GM23338 (cell line): ENCODE measurements at regions not wholly inside any gene's neighbourhood (a gene's known extent, or its start where the extent isn't known, plus 50 kb on each side); places are given as distances from the start of the nearest gene placed in this dataset.

Experiments
- ATAC-seq: fragments of 200-7000 bp; cut with Tn5 transposase; 3 replicates; pipeline ENCODE4 v1.9.1; 2020
- DNase-seq: peaks from one replicate; pipeline ENCODE4 v3.0.0-alpha.2; 2015; ENCODE audit warnings: low spot score
- H2AFZ ChIP-seq: fragments of 200-600 bp; sonication (generic); 2 replicates; pipeline ENCODE4 v1.8.0; 2016; ENCODE audit warnings: antibody characterized with exemption, mild to moderate bottlenecking, moderate library complexity
- H3F3A ChIP-seq: fragments of 200-600 bp; sonication (generic); replicated peaks from 2 replicates; pipeline ENCODE4 v1.8.0; 2017; ENCODE audit warnings: antibody characterized with exemption, mixed run types, low read depth
- H3K27ac ChIP-seq: fragments of 200-600 bp; sonication (generic); 2 replicates; pipeline ENCODE4 v1.6.1; 2016; ENCODE audit warnings: low read depth
- H3K27me3 ChIP-seq: fragments of 200-600 bp; sonication (generic); 2 replicates; pipeline ENCODE4 v1.8.0; 2016; ENCODE audit warnings: mild to moderate bottlenecking, mixed run types, moderate library complexity; ENCODE audit not compliant: insufficient read depth
- H3K36me3 ChIP-seq: fragments of 200-600 bp; sonication (generic); 2 replicates; pipeline ENCODE4 v1.8.0; 2016; ENCODE audit warnings: mild to moderate bottlenecking; ENCODE audit not compliant: insufficient read depth
- H3K4me1 ChIP-seq: fragments of 200-600 bp; sonication (generic); 2 replicates; pipeline ENCODE4 v1.8.0; 2016; ENCODE audit warnings: mild to moderate bottlenecking, moderate library complexity; ENCODE audit not compliant: insufficient read depth
- H3K4me2 ChIP-seq: fragments of 200-600 bp; sonication (generic); 2 replicates; pipeline ENCODE4 v1.7.1; 2017; ENCODE audit warnings: mixed run types
- H3K4me3 ChIP-seq: fragments of 200-600 bp; sonication (generic); 2 replicates; pipeline ENCODE4 v1.6.1; 2016; ENCODE audit warnings: mixed run types
- H3K79me2 ChIP-seq: fragments of 200-600 bp; sonication (generic); replicated peaks from 2 replicates; pipeline ENCODE4 v1.8.0; 2017; ENCODE audit warnings: mild to moderate bottlenecking; ENCODE audit not compliant: insufficient read depth
- H3K9me2 ChIP-seq: fragments of 200-600 bp; sonication (generic); 2 replicates; pipeline ENCODE4 v1.8.0; 2017; ENCODE audit not compliant: insufficient read depth
- H4K20me1 ChIP-seq: fragments of 200-600 bp; sonication (generic); replicated peaks from 2 replicates; pipeline ENCODE4 v1.8.0; 2017; ENCODE audit warnings: mild to moderate bottlenecking; ENCODE audit not compliant: insufficient read depth
- H3K27ac Mint-ChIP-seq: 2 replicates; pipeline ENCODE4 v1.8.0; 2020; ENCODE audit warnings: inconsistent platforms, mild to moderate bottlenecking, moderate library complexity, mixed read lengths
- H3K27me3 Mint-ChIP-seq: 3 replicates; pipeline ENCODE4 v1.8.0; 2022; ENCODE audit warnings: low read depth, mild to moderate bottlenecking, moderate library complexity, mixed read lengths, inconsistent platforms; ENCODE audit not compliant: insufficient read depth, poor library complexity
- H3K36me3 Mint-ChIP-seq: 3 replicates; pipeline ENCODE4 v1.8.0; 2021; ENCODE audit warnings: low read depth, mild to moderate bottlenecking, inconsistent platforms, moderate library complexity, mixed read lengths
- H3K4me1 Mint-ChIP-seq: 3 replicates; pipeline ENCODE4 v1.8.0; 2020; ENCODE audit warnings: mild to moderate bottlenecking, inconsistent platforms, mixed read lengths
- H3K4me3 Mint-ChIP-seq: 3 replicates; pipeline ENCODE4 v1.8.0; 2021; ENCODE audit warnings: moderate library complexity, mild to moderate bottlenecking, inconsistent platforms, mixed read lengths
- H3K9me3 Mint-ChIP-seq: 3 replicates; pipeline ENCODE4 v1.8.0; 2020; ENCODE audit warnings: moderate library complexity, mild to moderate bottlenecking, inconsistent platforms, mixed read lengths
- CREB1 ChIP-seq: fragments of 250-450 bp; sonication (Bioruptor Pico); IDR thresholded peaks from 2 replicates; pipeline ENCODE4 v1.5.0; 2020; ENCODE audit warnings: low read depth, mild to moderate bottlenecking, moderate library complexity
- CTCF ChIP-seq, 2 experiments: fragments of 200-600 bp in 1 of 2; sonication (generic) in 1 of 2; conservative IDR thresholded peaks; 2 replicates each; pipeline versions ENCODE4 v1.5.1 to v1.6.1; 2016 to 2017; ENCODE audit warnings: antibody characterized with exemption in 2 of 2, low read depth in 2 of 2, mild to moderate bottlenecking in 2 of 2, moderate library complexity in 1 of 2
- ETS1 ChIP-seq: IDR thresholded peaks from 2 replicates; pipeline ENCODE4 v1.6.1; 2016; ENCODE audit warnings: antibody characterized with exemption
- EZH2 ChIP-seq: fragments of 200-600 bp; sonication (generic); IDR thresholded peaks from one replicate; pipeline ENCODE4 v1.8.0; 2017; ENCODE audit warnings: antibody characterized with exemption, mild to moderate bottlenecking, low read depth; ENCODE audit not compliant: unreplicated experiment
- EZH2phosphoT487 ChIP-seq: fragments of 200-600 bp; sonication (generic); IDR thresholded peaks from one replicate; pipeline ENCODE4 v1.8.1; 2018; ENCODE audit warnings: antibody characterized with exemption; ENCODE audit not compliant: unreplicated experiment
- JUNB ChIP-seq: IDR thresholded peaks from one replicate; pipeline ENCODE4 v1.6.1; 2016; ENCODE audit warnings: antibody characterized with exemption; ENCODE audit not compliant: unreplicated experiment
- NANOG ChIP-seq: IDR thresholded peaks from 2 replicates; pipeline ENCODE4 v1.6.1; 2016; ENCODE audit warnings: antibody characterized with exemption, borderline replicate concordance
- POLR2AphosphoS5 ChIP-seq: IDR thresholded peaks from 2 replicates; pipeline ENCODE4 v1.6.1; 2016; ENCODE audit warnings: antibody characterized with exemption, low read depth
- REST ChIP-seq: IDR thresholded peaks from one replicate; pipeline ENCODE4 v1.6.1; 2018; ENCODE audit warnings: antibody characterized with exemption; ENCODE audit not compliant: unreplicated experiment
- STAT1 ChIP-seq: IDR thresholded peaks from one replicate; pipeline ENCODE4 v1.6.1; 2016; ENCODE audit warnings: antibody characterized with exemption; ENCODE audit not compliant: unreplicated experiment
- ZNF114 ChIP-seq: fragments of 250-450 bp; sonication (Bioruptor Pico); IDR thresholded peaks from 2 replicates; pipeline ENCODE4 v1.5.0; 2020; ENCODE audit warnings: mild to moderate bottlenecking, moderate library complexity
- ZNF331 ChIP-seq: fragments of 250-450 bp; sonication (Bioruptor Pico); IDR thresholded peaks from 2 replicates; pipeline ENCODE4 v1.5.0; 2020; ENCODE audit warnings: low read depth, mild to moderate bottlenecking, moderate library complexity
- ZNF462 ChIP-seq: fragments of 250-450 bp; sonication (Bioruptor Pico); IDR thresholded peaks from 2 replicates; pipeline ENCODE4 v1.5.0; 2020; ENCODE audit warnings: mild to moderate bottlenecking, moderate library complexity

- Histone ChIP-seq H3K4me1 (no peaks in the 10 kb centered on the region), H4K20me1 (no peaks in the 10 kb centered on the region), H3K4me2 (no peak overlapping the region), H2AFZ (no peak overlapping the region), H3K36me3 (no peaks in the 10 kb centered on the region), H3K27ac (no peak overlapping the region), H3K4me3 (no peak overlapping the region), H3F3A (no peaks in the 10 kb centered on the region), H3K79me2 (no peaks in the 10 kb centered on the region), H3K27me3 (no peaks in the 10 kb centered on the region), H3K9me2 (no peaks in the 10 kb centered on the region)
- ATAC-seq (no peak), DNase-seq (no peak)
- no peak overlapping the region for H3K4me3 Mint-ChIP-seq
- H3K4me1 Mint-ChIP-seq, result no peaks in the 10 kb centered on the region
- no peaks in the 10 kb centered on the region for H3K9me3 Mint-ChIP-seq
- H3K27me3 Mint-ChIP-seq, result no peaks in the 10 kb centered on the region
- no peak for TF ChIP-seq JUNB
- TF ChIP-seq ZNF462, result no peak
- no peak for TF ChIP-seq STAT1
- no peak for TF ChIP-seq NANOG
- no peak for TF ChIP-seq POLR2AphosphoS5
- TF ChIP-seq ETS1, result no peak
- TF ChIP-seq ZNF331 (CRISPR knock-in tag), result no peak
- TF ChIP-seq REST, result no peak
- no peak for TF ChIP-seq EZH2phosphoT487
- no peak for TF ChIP-seq CREB1 (CRISPR knock-in tag)
- no peak for TF ChIP-seq EZH2
- no peak for TF ChIP-seq ZNF114 (CRISPR knock-in tag)
- TF ChIP-seq CTCF (conservative IDR thresholded peaks at IDR 0.05; ENCODE audit: low read depth in 2 of 2), result no peak
- H3K27ac Mint-ChIP-seq, result no peak overlapping the region
- H3K36me3 Mint-ChIP-seq, result no peaks in the 10 kb centered on the region
These were observed 267.7 kb upstream of the C1orf87 start for GRCh38 chr1:60341274-60341673.
